D721Med (cell line): ENCODE measurements at regions not wholly inside any gene's neighbourhood (a gene's known extent, or its start where the extent isn't known, plus 50 kb on each side); places are given as distances from the start of the nearest gene placed in this dataset.
"Not testable (repeated sequence)": the region's sequence is repeated elsewhere in the genome, so short reads cannot be mapped to it uniquely, and the experiment has no call there.

Experiments
- DNase-seq: peaks from one replicate; pipeline ENCODE4 v3.0.0; 2011; ENCODE audit warnings: low spot score; ENCODE audit not compliant: insufficient read length
- FAIRE-seq: peaks from 2 replicates; lab custom pipeline; 2011; peaks lifted over from hg19 to GRCh38; lab: Jason Lieb, UNC
- TF ChIP-seq, protein P1 (sequence below): IDR thresholded peaks from 2 replicates; pipeline ENCODE4 v1.5.1; 2012; ENCODE audit warnings: mild to moderate bottlenecking, control low read depth; ENCODE audit not compliant: insufficient read depth; ENCODE audit errors: missing control alignments

- FAIRE-seq (no peak), DNase-seq (no peak)
- TF ChIP-seq, protein P1, sequence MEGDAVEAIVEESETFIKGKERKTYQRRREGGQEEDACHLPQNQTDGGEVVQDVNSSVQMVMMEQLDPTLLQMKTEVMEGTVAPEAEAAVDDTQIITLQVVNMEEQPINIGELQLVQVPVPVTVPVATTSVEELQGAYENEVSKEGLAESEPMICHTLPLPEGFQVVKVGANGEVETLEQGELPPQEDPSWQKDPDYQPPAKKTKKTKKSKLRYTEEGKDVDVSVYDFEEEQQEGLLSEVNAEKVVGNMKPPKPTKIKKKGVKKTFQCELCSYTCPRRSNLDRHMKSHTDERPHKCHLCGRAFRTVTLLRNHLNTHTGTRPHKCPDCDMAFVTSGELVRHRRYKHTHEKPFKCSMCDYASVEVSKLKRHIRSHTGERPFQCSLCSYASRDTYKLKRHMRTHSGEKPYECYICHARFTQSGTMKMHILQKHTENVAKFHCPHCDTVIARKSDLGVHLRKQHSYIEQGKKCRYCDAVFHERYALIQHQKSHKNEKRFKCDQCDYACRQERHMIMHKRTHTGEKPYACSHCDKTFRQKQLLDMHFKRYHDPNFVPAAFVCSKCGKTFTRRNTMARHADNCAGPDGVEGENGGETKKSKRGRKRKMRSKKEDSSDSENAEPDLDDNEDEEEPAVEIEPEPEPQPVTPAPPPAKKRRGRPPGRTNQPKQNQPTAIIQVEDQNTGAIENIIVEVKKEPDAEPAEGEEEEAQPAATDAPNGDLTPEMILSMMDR: no peak
Observed at GRCh38 chr16:48025359-48025758, 130.4 kb downstream of the ABCC12 start.

- FAIRE-seq (no peak), DNase-seq (no peak)
- TF ChIP-seq, protein P1: no peak
Observed at GRCh38 chr16:48024042-48024441, 131.8 kb downstream of the ABCC12 start.

DNA sequence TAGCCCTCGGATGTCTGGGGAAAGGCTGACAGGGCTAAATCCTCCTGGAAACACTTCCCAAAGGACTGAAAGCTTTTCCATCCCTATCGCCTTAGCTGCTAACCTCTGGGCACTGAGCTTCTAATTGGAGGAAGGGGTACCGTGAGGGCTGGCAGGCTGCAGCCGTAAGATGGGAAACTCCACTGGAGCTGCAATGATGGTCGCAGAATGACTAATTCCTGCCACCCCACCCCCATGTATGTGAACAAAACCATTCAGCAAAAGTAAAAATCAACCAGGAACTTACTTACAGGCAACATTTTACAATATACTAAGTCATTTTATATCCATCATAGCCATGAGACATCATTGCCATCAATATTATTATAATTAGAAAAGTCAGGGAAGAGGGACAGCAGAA lies 133.3 kb downstream of the ABCC12 start:
- DNase-seq: no peak
- TF ChIP-seq, protein P1: no peak
- no peak for FAIRE-seq

GRCh38 chr16:48020617-48021016 lies 135.2 kb downstream of the ABCC12 start:
- not testable (repeated sequence) for DNase-seq, FAIRE-seq

GRCh38 chr16:48014349-48015135 lies 141.3 kb downstream of the ABCC12 start:
- FAIRE-seq (no peak), DNase-seq (no peak)
- TF ChIP-seq, protein P1: no peak

DNA sequence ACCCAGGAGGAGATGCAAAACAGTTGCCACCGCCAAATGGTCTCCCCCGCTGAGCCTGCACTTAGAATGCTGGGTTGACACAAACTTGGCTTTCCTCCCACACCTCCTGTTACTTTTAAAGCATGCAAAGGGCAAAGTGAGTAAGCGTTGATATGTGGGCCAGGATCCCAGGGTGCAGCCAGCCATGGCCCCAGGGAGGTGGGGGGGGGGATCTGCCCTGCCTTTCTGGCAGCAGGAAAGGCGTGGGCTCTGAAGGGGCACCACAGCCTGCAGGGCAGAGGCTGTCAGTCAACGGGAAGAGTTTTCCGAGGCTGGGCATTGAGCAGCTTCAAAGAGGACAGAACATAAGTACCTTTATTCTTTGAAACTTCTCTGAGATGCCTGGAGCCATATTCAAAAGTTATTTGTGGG lies 142.3 kb downstream of the ABCC12 start:
- TF ChIP-seq, protein P1: no peak
- FAIRE-seq: no peak
- no peak for DNase-seq

GRCh38 chr16:48011878-48012658 lies 143.7 kb downstream of the ABCC12 start:
- FAIRE-seq (no peak), DNase-seq (no peak)
- TF ChIP-seq, protein P1: no peak
